Cardiac muscle cell (in vitro differentiated cells and primary cell): ENCODE measurements at regions not wholly inside any gene's neighbourhood (a gene's known extent, or its start where the extent isn't known, plus 50 kb on each side); places are given as distances from the start of the nearest gene placed in this dataset.

ENCODE experiments used
- DNase-seq, 2 donors: peaks; one replicate each; pipeline versions ENCODE4 v3.0.0 to v3.0.0-alpha.2; 2010 to 2017; ENCODE audit warnings: low read depth in 1 of 2, low spot score in 1 of 2
- H3K27ac ChIP-seq: fragments of 200-600 bp; sonication (generic); 2 replicates; pipeline ENCODE4 v1.5.1; 2016
- H3K27me3 ChIP-seq: fragments of 200-600 bp; sonication (generic); 2 replicates; pipeline ENCODE4 v1.6.0; 2016; ENCODE audit warnings: control low read depth
- H3K36me3 ChIP-seq: fragments of 200-600 bp; sonication (generic); 2 replicates; pipeline ENCODE4 v1.5.1; 2016; ENCODE audit warnings: control low read depth
- H3K4me1 ChIP-seq: fragments of 200-600 bp; sonication (generic); 2 replicates; pipeline ENCODE4 v1.8.1; 2017; ENCODE audit warnings: low read depth, mild to moderate bottlenecking, mixed run types
- H3K4me3 ChIP-seq: fragments of 200-600 bp; sonication (generic); 2 replicates; pipeline ENCODE4 v1.5.1; 2016; ENCODE audit warnings: mild to moderate bottlenecking
- H3K9me3 ChIP-seq: fragments of 200-600 bp; sonication (generic); 2 replicates; pipeline ENCODE4 v1.5.1; 2017; ENCODE audit warnings: low read depth, mild to moderate bottlenecking, control low read depth
- CTCF ChIP-seq: IDR thresholded peaks from 2 replicates; pipeline ENCODE4 v1.5.1; 2012; ENCODE audit warnings: low read depth, mild to moderate bottlenecking, low read length

GRCh38 chr1:237975903-237976302 lies 85.2 kb upstream of the ZP4 start:
- no peak for DNase-seq
- Histone ChIP-seq H3K27ac (no peak overlapping the region), H3K9me3 (no peaks in the 10 kb centered on the region), H3K4me1 (no peaks in the 10 kb centered on the region), H3K27me3 (no peaks in the 10 kb centered on the region), H3K4me3 (no peak overlapping the region), H3K36me3 (no peaks in the 10 kb centered on the region)
- TF ChIP-seq CTCF, result no peak

GRCh38 chr1:237975376-237975775 lies 84.7 kb upstream of the ZP4 start:
- Histone ChIP-seq H3K36me3 (no peaks in the 10 kb centered on the region), H3K4me3 (no peak overlapping the region), H3K27ac (no peak overlapping the region), H3K27me3 (no peaks in the 10 kb centered on the region), H3K4me1 (no peaks in the 10 kb centered on the region), H3K9me3 (no peaks in the 10 kb centered on the region)
- no peak for DNase-seq
- TF ChIP-seq CTCF, result no peak

GRCh38 chr1:237972186-237972585 lies 81.5 kb upstream of the ZP4 start:
- no peaks in the 10 kb centered on the region for H3K4me1 ChIP-seq
- H3K4me3 ChIP-seq, result no peak overlapping the region
- no peak for TF ChIP-seq CTCF
- no peaks in the 10 kb centered on the region for H3K9me3 ChIP-seq
- DNase-seq, result no peak
- H3K27me3 ChIP-seq, result no peaks in the 10 kb centered on the region
- H3K36me3 ChIP-seq, result no peaks in the 10 kb centered on the region
- no peak overlapping the region for H3K27ac ChIP-seq

GRCh38 chr1:237962985-237963384 lies 72.3 kb upstream of the ZP4 start:
- Histone ChIP-seq H3K9me3 (no peaks in the 10 kb centered on the region), H3K4me3 (no peak overlapping the region), H3K4me1 (peaks cover 4% of the 10 kb centered on the region), H3K27ac (no peak overlapping the region), H3K27me3 (no peaks in the 10 kb centered on the region), H3K36me3 (no peaks in the 10 kb centered on the region)
- no peak for DNase-seq
- no peak for TF ChIP-seq CTCF

GRCh38 chr1:237961754-237962153 lies 71.0 kb upstream of the ZP4 start:
- H3K27me3 ChIP-seq, result no peaks in the 10 kb centered on the region
- no peak for DNase-seq
- no peak overlapping the region for H3K4me3 ChIP-seq
- H3K27ac ChIP-seq, result no peak overlapping the region
- H3K9me3 ChIP-seq, result no peaks in the 10 kb centered on the region
- TF ChIP-seq CTCF, result no peak
- no peaks in the 10 kb centered on the region for H3K36me3 ChIP-seq
- H3K4me1 ChIP-seq, result peaks cover 4% of the 10 kb centered on the region

- Histone ChIP-seq H3K27ac (no peak overlapping the region), H3K9me3 (no peaks in the 10 kb centered on the region), H3K4me3 (no peak overlapping the region), H3K27me3 (no peaks in the 10 kb centered on the region), H3K36me3 (no peaks in the 10 kb centered on the region), H3K4me1 (peaks cover 4% of the 10 kb centered on the region)
- DNase-seq, result no peak
- TF ChIP-seq CTCF, result no peak
These were observed 69.1 kb upstream of the ZP4 start for GRCh38 chr1:237959838-237960237.
